RWPE1 (cell line): ENCODE measurements at regions not wholly inside any gene's neighbourhood (a gene's known extent, or its start where the extent isn't known, plus 50 kb on each side); places are given as distances from the start of the nearest gene placed in this dataset.

Experiments used
- CTCF ChIA-PET: fragments of 350-600 bp; sonication (Branson Sonifier 250); formaldehyde crosslinking; extraction: SDS; loops from one replicate; lab custom pipeline; 2021; lab: Yijun Ruan, JAX
- POLR2A ChIA-PET: fragments of 400-600 bp; formaldehyde crosslinking; extraction: SDS; loops from one replicate; lab custom pipeline; 2020; ENCODE audit warnings: antibody characterized with exemption; ENCODE audit not compliant: low non-redundant PET; lab: Yijun Ruan, JAX
- DNase-seq: peaks from one replicate; pipeline ENCODE4 v3.0.0; 2012; ENCODE audit warnings: low spot score
- H3K27ac ChIP-seq: fragments of 450-650 bp; 2 replicates; pipeline ENCODE4 v1.5.1; 2017
- TF ChIP-seq, protein P1 (sequence below): fragments of 450-650 bp; conservative IDR thresholded peaks from 2 replicates; pipeline ENCODE4 v1.5.1; 2017; ENCODE audit warnings: low read depth, mild to moderate bottlenecking

DNA sequence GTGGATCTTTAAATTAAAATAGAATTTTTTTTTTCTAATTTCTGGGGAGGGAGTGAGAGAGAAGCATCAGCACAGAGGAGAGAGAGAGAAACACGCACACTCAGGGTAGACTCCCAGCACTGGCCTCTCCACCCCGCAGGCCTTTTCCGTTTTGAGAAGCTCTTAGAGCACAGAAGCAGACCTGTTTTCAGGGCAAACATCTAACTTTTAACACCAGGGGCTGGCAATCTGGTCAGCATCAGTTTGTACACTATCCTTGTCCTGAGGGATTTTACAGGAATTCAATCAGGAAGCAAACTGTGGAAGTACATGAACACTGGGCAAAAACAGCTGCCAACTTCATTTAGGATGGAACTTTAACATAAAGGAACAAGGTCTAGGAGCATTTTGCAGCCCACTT lies 117.9 kb upstream of the ESRRG start:
- no peak overlapping the region for H3K27ac ChIP-seq
- CTCF ChIA-PET, result no interaction called here
- POLR2A ChIA-PET, result no interaction called here
- TF ChIP-seq, protein P1, sequence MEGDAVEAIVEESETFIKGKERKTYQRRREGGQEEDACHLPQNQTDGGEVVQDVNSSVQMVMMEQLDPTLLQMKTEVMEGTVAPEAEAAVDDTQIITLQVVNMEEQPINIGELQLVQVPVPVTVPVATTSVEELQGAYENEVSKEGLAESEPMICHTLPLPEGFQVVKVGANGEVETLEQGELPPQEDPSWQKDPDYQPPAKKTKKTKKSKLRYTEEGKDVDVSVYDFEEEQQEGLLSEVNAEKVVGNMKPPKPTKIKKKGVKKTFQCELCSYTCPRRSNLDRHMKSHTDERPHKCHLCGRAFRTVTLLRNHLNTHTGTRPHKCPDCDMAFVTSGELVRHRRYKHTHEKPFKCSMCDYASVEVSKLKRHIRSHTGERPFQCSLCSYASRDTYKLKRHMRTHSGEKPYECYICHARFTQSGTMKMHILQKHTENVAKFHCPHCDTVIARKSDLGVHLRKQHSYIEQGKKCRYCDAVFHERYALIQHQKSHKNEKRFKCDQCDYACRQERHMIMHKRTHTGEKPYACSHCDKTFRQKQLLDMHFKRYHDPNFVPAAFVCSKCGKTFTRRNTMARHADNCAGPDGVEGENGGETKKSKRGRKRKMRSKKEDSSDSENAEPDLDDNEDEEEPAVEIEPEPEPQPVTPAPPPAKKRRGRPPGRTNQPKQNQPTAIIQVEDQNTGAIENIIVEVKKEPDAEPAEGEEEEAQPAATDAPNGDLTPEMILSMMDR, result no peak
- no peak for DNase-seq

DNA sequence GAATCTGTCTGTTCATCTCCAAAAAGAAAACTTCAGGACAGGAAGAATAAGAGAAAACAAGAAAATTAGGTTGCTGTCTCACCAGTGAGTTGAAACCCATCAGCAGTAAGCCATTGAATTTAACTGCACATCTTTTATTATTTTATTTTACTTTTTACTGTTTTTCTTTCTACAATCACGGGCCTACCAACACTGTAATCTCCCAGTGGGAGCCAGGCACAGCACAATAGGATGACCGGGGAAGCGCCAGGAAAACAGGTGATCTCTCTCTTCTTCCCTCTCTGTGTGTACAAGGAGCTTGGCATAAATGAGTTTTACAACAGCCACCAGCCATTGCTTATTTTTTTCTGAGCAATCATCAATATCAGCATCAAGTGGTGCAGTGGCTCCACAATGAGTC lies 113.1 kb upstream of the ESRRG start:
- DNase-seq, result no peak
- H3K27ac ChIP-seq, result no peak overlapping the region
- ChIA-PET POLR2A (no interaction called here), CTCF (no interaction called here)
- TF ChIP-seq, protein P1, result no peak

DNA sequence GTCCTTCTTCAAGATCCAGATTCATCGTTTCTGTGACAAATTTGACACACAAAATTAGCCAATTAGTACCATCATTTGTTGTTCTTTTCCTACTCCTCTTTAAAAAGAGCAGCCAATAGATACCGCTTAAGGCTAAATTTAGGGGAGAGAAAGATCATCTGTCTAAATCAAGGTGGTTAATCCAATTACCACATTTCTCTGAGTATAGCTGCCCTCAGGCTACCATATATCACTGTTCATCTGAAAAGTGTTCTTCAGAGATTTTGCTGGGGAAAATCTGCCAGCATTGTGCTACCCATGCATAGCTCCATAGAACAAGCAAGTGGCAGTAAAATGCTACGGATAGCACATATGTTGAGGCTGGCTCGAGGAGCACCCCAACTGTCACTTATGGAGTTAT lies 110.3 kb upstream of the ESRRG start:
- no peak overlapping the region for H3K27ac ChIP-seq
- TF ChIP-seq, protein P1, result no peak
- no peak for DNase-seq
- POLR2A ChIA-PET, result no interaction called here
- CTCF ChIA-PET, result interaction anchor here (0.6 kb wide), 1 partner anchor 10 kb away, joined by 4 read pairs; no protein-coding TSS in a partner anchor

DNA sequence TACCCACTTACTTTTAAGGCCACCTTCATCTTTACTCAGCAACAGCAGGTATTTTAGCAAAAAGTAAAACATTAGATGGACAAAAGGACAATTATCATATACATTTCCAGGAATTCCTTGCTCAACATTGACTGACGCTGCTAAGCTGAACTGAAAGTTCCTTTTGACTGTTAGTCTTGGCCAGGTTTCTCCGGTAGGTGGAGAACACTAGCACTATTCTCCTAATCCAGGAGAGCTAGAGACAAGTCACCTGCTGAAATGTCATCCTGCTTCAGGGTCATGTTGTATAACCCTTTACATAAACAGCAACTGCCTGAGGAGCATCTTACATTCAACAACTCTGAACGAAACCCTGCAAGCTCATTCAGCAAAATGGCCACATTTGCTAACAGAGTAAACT lies 109.0 kb upstream of the ESRRG start:
- CTCF ChIA-PET, result interaction anchor here (0.5 to 0.6 kb wide), 2 partner anchors 10 to 1107 kb away, joined by 3 to 4 read pairs; no protein-coding TSS in a partner anchor
- no peak for DNase-seq

DNA sequence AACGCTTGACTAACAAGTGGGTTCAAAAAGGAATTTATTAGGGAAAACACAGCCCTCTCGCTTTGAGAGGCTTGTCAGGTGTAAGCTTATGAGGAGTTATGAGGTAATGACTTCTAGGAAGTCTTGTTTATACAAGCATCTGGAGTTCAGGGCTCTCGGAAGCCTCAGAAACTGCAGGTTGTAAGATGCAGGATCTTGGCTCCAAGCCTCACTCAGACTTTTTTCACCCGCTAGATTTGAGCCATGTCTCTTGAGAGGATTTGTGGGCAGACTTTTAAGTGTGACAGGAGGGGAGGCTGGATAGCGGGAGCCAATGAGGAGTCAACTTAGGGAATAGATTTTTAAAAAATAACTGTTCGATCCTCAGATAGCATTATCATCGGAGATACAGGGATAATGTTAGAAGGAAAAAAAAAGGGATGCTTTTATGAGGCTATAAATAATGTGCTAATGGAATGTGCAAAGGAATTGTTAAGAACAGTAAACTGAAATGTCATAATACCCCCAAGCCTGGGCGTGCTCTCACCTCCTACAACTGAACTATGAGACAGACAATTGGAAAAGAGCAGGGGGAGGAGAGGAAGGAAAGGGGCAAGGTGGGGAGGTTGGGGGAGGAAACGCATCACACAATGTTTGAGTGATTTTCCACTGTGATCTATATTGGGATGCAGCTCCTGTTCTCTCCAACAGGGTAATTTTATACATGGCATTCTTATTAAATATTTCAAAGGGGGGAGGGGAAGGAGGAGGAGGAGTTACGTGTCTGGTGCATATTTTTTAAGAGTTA lies 107.4 kb upstream of the ESRRG start:
- no peak for DNase-seq
- no peak overlapping the region for H3K27ac ChIP-seq
- TF ChIP-seq, protein P1, result no peak
- CTCF ChIA-PET, result no interaction called here
- POLR2A ChIA-PET, result no interaction called here

More for the DNA sequence above, 109.0 kb upstream of the ESRRG start:
- POLR2A ChIA-PET, result no interaction called here
- TF ChIP-seq, protein P1, result no peak
- H3K27ac ChIP-seq, result no peak overlapping the region

DNA sequence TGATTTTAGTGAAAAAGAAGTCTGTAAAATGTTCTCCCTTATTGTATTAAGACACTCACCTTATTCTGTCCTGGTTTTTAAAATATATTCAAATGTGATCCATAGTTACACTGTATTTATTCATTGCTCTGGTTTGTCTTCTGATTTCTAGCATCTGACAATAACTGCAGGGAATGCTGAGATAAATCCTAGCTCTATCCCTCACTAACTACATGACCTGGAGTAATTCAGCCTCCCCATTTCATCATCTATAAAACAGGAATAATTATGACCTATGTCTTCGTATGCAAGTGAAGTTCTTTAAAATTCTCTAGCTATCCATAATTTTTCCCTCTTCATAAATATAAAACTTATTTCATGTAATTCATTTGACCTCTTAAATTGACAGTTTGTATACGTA lies 104.0 kb upstream of the ESRRG start:
- TF ChIP-seq, protein P1, result no peak
- no peak overlapping the region for H3K27ac ChIP-seq
- DNase-seq, result no peak
- ChIA-PET CTCF (interaction anchor here (0.5 kb wide), 1 partner anchor 929 kb away, joined by 5 read pairs; no protein-coding TSS in a partner anchor), POLR2A (no interaction called here)
